GM12875 (cell line): ENCODE measurements at regions not wholly inside any gene's neighbourhood (a gene's known extent, or its start where the extent isn't known, plus 50 kb on each side); places are given as distances from the start of the nearest gene placed in this dataset.

ENCODE experiments used
- H3K4me3 ChIP-seq: one replicate; pipeline ENCODE4 v1.5.1; 2011; ENCODE audit warnings: low read depth, low read length, control low read depth
- CTCF ChIP-seq: IDR thresholded peaks from 2 replicates; pipeline ENCODE4 v1.5.1; 2011; ENCODE audit warnings: low read depth, mild to moderate bottlenecking, control low read depth, inconsistent platforms, low read length, moderate library complexity, borderline replicate concordance; ENCODE audit not compliant: insufficient read depth

- no peak overlapping the region for H3K4me3 ChIP-seq
- no peak for TF ChIP-seq CTCF
Measured at GRCh38 chr2:150126839-150127238, 360.6 kb downstream of the RND3 start.

- TF ChIP-seq CTCF, result no peak
- H3K4me3 ChIP-seq, result no peak overlapping the region
Measured at GRCh38 chr2:150126143-150126740, 361.2 kb downstream of the RND3 start.

GRCh38 chr2:150125708-150126107, 361.8 kb downstream of the RND3 start:
- no peak overlapping the region for H3K4me3 ChIP-seq
- TF ChIP-seq CTCF, result no peak

GRCh38 chr2:150125188-150125587, 362.3 kb downstream of the RND3 start:
- TF ChIP-seq CTCF, result no peak
- no peak overlapping the region for H3K4me3 ChIP-seq

GRCh38 chr2:150124739-150125138, 362.7 kb downstream of the RND3 start:
- no peak overlapping the region for H3K4me3 ChIP-seq
- TF ChIP-seq CTCF, result no peak

- no peak for TF ChIP-seq CTCF
- no peak overlapping the region for H3K4me3 ChIP-seq
Measured at GRCh38 chr2:150122871-150123613, 364.4 kb downstream of the RND3 start.

GRCh38 chr2:150122156-150122555, 365.3 kb downstream of the RND3 start:
- H3K4me3 ChIP-seq, result no peak overlapping the region
- no peak for TF ChIP-seq CTCF
